ENCODE measurements at regions not wholly inside any gene's neighbourhood (a gene's known extent, or its start where the extent isn't known, plus 50 kb on each side); places are given as distances from the start of the nearest gene placed in this dataset.

GRCh38 chr4:157706155-157706554 is 466.7 kb downstream of the GASK1B start (continued):
- no peak for TF ChIP-seq REST (IDR thresholded peaks at IDR 0.05)
- no peak for TF ChIP-seq HNF4G (IDR thresholded peaks at IDR 0.05)
- no peak for TF ChIP-seq NR2F2 (IDR thresholded peaks at IDR 0.05)
- no peak for TF ChIP-seq FOXA2 (IDR thresholded peaks at IDR 0.05)

GRCh38 chr4:157702831-157703230 is 470.0 kb downstream of the GASK1B start:
- no peak for DNase-seq (ENCODE audit: low spot score)
- Histone ChIP-seq H3K36me3 (ENCODE audit: control insufficient read depth in 4 of 4, insufficient read depth in 3 of 4, low read depth in 1 of 4, low read length in 3 of 4) (no peaks in the 10 kb centered on the region), H3K27ac (ENCODE audit: low read depth in 1 of 2, low read length in 2 of 2) (no peak overlapping the region), H3K27me3 (ENCODE audit: control insufficient read depth in 4 of 4, insufficient read depth in 4 of 4, low read length in 3 of 4) (no peaks in the 10 kb centered on the region), H3K4me3 (ENCODE audit: low read depth in 1 of 3, low read length in 3 of 3) (no peak overlapping the region), H3K4me1 (ENCODE audit: control insufficient read depth in 4 of 4, insufficient read depth in 4 of 4, low read length in 3 of 4) (no peaks in the 10 kb centered on the region), H3K9ac (ENCODE audit: low read depth in 1 of 2, low read length in 2 of 2) (no peak overlapping the region), H3K9me3 (ENCODE audit: control insufficient read depth in 4 of 4, low read length in 3 of 4) (no peaks in the 10 kb centered on the region)
- 95% methylated on average over 3 of the region's 3 CpGs for WGBS
- no peak for TF ChIP-seq SP1 (IDR thresholded peaks at IDR 0.05)
- TF ChIP-seq NR2F2 (IDR thresholded peaks at IDR 0.05) = no peak
- TF ChIP-seq ZBTB33 (IDR thresholded peaks at IDR 0.05) = no peak
- no peak for TF ChIP-seq HNF4A (conservative IDR thresholded peaks at IDR 0.05)
- no peak for TF ChIP-seq JUND (IDR thresholded peaks at IDR 0.05)
- no peak for TF ChIP-seq EGR1 (IDR thresholded peaks at IDR 0.05; ENCODE audit: low read depth in 2 of 2)
- no peak for TF ChIP-seq REST (IDR thresholded peaks at IDR 0.05)
- TF ChIP-seq CTCF (IDR thresholded peaks at IDR 0.05; ENCODE audit: low read depth, low read length, missing input control) = no peak
- no peak for TF ChIP-seq FOXA1 (IDR thresholded peaks at IDR 0.05)
- TF ChIP-seq GABPA (IDR thresholded peaks at IDR 0.05 in 1 of 2, conservative IDR thresholded peaks at IDR 0.05 in 1 of 2) = no peak
- no peak for TF ChIP-seq HNF4G (IDR thresholded peaks at IDR 0.05)
- TF ChIP-seq TAF1 (conservative IDR thresholded peaks at IDR 0.05) = no peak
- TF ChIP-seq ATF3 (IDR thresholded peaks at IDR 0.05) = no peak
- TF ChIP-seq RXRA (IDR thresholded peaks at IDR 0.05) = no peak
- TF ChIP-seq RAD21 (IDR thresholded peaks at IDR 0.05) = no peak
- no peak for TF ChIP-seq YY1 (IDR thresholded peaks at IDR 0.05)
